GM23338 (cell line): ENCODE measurements at regions not wholly inside any gene's neighbourhood (a gene's known extent, or its start where the extent isn't known, plus 50 kb on each side); places are given as distances from the start of the nearest gene placed in this dataset.

Source experiments
- ATAC-seq: fragments of 200-7000 bp; cut with Tn5 transposase; 3 replicates; pipeline ENCODE4 v1.9.1; 2020
- DNase-seq: peaks from one replicate; pipeline ENCODE4 v3.0.0-alpha.2; 2015; ENCODE audit warnings: low spot score
- H2AFZ ChIP-seq: fragments of 200-600 bp; sonication (generic); 2 replicates; pipeline ENCODE4 v1.8.0; 2016; ENCODE audit warnings: antibody characterized with exemption, mild to moderate bottlenecking, moderate library complexity
- H3F3A ChIP-seq: fragments of 200-600 bp; sonication (generic); replicated peaks from 2 replicates; pipeline ENCODE4 v1.8.0; 2017; ENCODE audit warnings: antibody characterized with exemption, mixed run types, low read depth
- H3K27ac ChIP-seq: fragments of 200-600 bp; sonication (generic); 2 replicates; pipeline ENCODE4 v1.6.1; 2016; ENCODE audit warnings: low read depth
- H3K27me3 ChIP-seq: fragments of 200-600 bp; sonication (generic); 2 replicates; pipeline ENCODE4 v1.8.0; 2016; ENCODE audit warnings: mild to moderate bottlenecking, mixed run types, moderate library complexity; ENCODE audit not compliant: insufficient read depth
- H3K36me3 ChIP-seq: fragments of 200-600 bp; sonication (generic); 2 replicates; pipeline ENCODE4 v1.8.0; 2016; ENCODE audit warnings: mild to moderate bottlenecking; ENCODE audit not compliant: insufficient read depth
- H3K4me1 ChIP-seq: fragments of 200-600 bp; sonication (generic); 2 replicates; pipeline ENCODE4 v1.8.0; 2016; ENCODE audit warnings: mild to moderate bottlenecking, moderate library complexity; ENCODE audit not compliant: insufficient read depth
- H3K4me2 ChIP-seq: fragments of 200-600 bp; sonication (generic); 2 replicates; pipeline ENCODE4 v1.7.1; 2017; ENCODE audit warnings: mixed run types
- H3K4me3 ChIP-seq: fragments of 200-600 bp; sonication (generic); 2 replicates; pipeline ENCODE4 v1.6.1; 2016; ENCODE audit warnings: mixed run types
- H3K79me2 ChIP-seq: fragments of 200-600 bp; sonication (generic); replicated peaks from 2 replicates; pipeline ENCODE4 v1.8.0; 2017; ENCODE audit warnings: mild to moderate bottlenecking; ENCODE audit not compliant: insufficient read depth
- H3K9me2 ChIP-seq: fragments of 200-600 bp; sonication (generic); 2 replicates; pipeline ENCODE4 v1.8.0; 2017; ENCODE audit not compliant: insufficient read depth
- H4K20me1 ChIP-seq: fragments of 200-600 bp; sonication (generic); replicated peaks from 2 replicates; pipeline ENCODE4 v1.8.0; 2017; ENCODE audit warnings: mild to moderate bottlenecking; ENCODE audit not compliant: insufficient read depth
- H3K27ac Mint-ChIP-seq: 2 replicates; pipeline ENCODE4 v1.8.0; 2020; ENCODE audit warnings: inconsistent platforms, mild to moderate bottlenecking, moderate library complexity, mixed read lengths
- H3K27me3 Mint-ChIP-seq: 3 replicates; pipeline ENCODE4 v1.8.0; 2022; ENCODE audit warnings: low read depth, mild to moderate bottlenecking, moderate library complexity, mixed read lengths, inconsistent platforms; ENCODE audit not compliant: insufficient read depth, poor library complexity
- H3K36me3 Mint-ChIP-seq: 3 replicates; pipeline ENCODE4 v1.8.0; 2021; ENCODE audit warnings: low read depth, mild to moderate bottlenecking, inconsistent platforms, moderate library complexity, mixed read lengths
- H3K4me1 Mint-ChIP-seq: 3 replicates; pipeline ENCODE4 v1.8.0; 2020; ENCODE audit warnings: mild to moderate bottlenecking, inconsistent platforms, mixed read lengths
- H3K4me3 Mint-ChIP-seq: 3 replicates; pipeline ENCODE4 v1.8.0; 2021; ENCODE audit warnings: moderate library complexity, mild to moderate bottlenecking, inconsistent platforms, mixed read lengths
- H3K9me3 Mint-ChIP-seq: 3 replicates; pipeline ENCODE4 v1.8.0; 2020; ENCODE audit warnings: moderate library complexity, mild to moderate bottlenecking, inconsistent platforms, mixed read lengths
- CREB1 ChIP-seq: fragments of 250-450 bp; sonication (Bioruptor Pico); IDR thresholded peaks from 2 replicates; pipeline ENCODE4 v1.5.0; 2020; ENCODE audit warnings: low read depth, mild to moderate bottlenecking, moderate library complexity
- EZH2 ChIP-seq: fragments of 200-600 bp; sonication (generic); IDR thresholded peaks from one replicate; pipeline ENCODE4 v1.8.0; 2017; ENCODE audit warnings: antibody characterized with exemption, mild to moderate bottlenecking, low read depth; ENCODE audit not compliant: unreplicated experiment
- EZH2phosphoT487 ChIP-seq: fragments of 200-600 bp; sonication (generic); IDR thresholded peaks from one replicate; pipeline ENCODE4 v1.8.1; 2018; ENCODE audit warnings: antibody characterized with exemption; ENCODE audit not compliant: unreplicated experiment
- JUNB ChIP-seq: IDR thresholded peaks from one replicate; pipeline ENCODE4 v1.6.1; 2016; ENCODE audit warnings: antibody characterized with exemption; ENCODE audit not compliant: unreplicated experiment
- NANOG ChIP-seq: IDR thresholded peaks from 2 replicates; pipeline ENCODE4 v1.6.1; 2016; ENCODE audit warnings: antibody characterized with exemption, borderline replicate concordance
- POLR2AphosphoS5 ChIP-seq: IDR thresholded peaks from 2 replicates; pipeline ENCODE4 v1.6.1; 2016; ENCODE audit warnings: antibody characterized with exemption, low read depth
- REST ChIP-seq: IDR thresholded peaks from one replicate; pipeline ENCODE4 v1.6.1; 2018; ENCODE audit warnings: antibody characterized with exemption; ENCODE audit not compliant: unreplicated experiment
- STAT1 ChIP-seq: IDR thresholded peaks from one replicate; pipeline ENCODE4 v1.6.1; 2016; ENCODE audit warnings: antibody characterized with exemption; ENCODE audit not compliant: unreplicated experiment
- ZNF114 ChIP-seq: fragments of 250-450 bp; sonication (Bioruptor Pico); IDR thresholded peaks from 2 replicates; pipeline ENCODE4 v1.5.0; 2020; ENCODE audit warnings: mild to moderate bottlenecking, moderate library complexity
- ZNF331 ChIP-seq: fragments of 250-450 bp; sonication (Bioruptor Pico); IDR thresholded peaks from 2 replicates; pipeline ENCODE4 v1.5.0; 2020; ENCODE audit warnings: low read depth, mild to moderate bottlenecking, moderate library complexity
- TF ChIP-seq, protein P1 (sequence below): IDR thresholded peaks from 2 replicates; pipeline ENCODE4 v1.6.1; 2016; ENCODE audit warnings: antibody characterized with exemption
- TF ChIP-seq, protein P2 (sequence below), 2 experiments: fragments of 200-600 bp in 1 of 2; sonication (generic) in 1 of 2; conservative IDR thresholded peaks; 2 replicates each; pipeline versions ENCODE4 v1.5.1 to v1.6.1; 2016 to 2017; ENCODE audit warnings: antibody characterized with exemption in 2 of 2, low read depth in 2 of 2, mild to moderate bottlenecking in 2 of 2, moderate library complexity in 1 of 2

- Histone ChIP-seq H3K79me2 (no peaks in the 10 kb centered on the region), H3K9me2 (no peaks in the 10 kb centered on the region), H3K36me3 (no peaks in the 10 kb centered on the region), H3F3A (no peaks in the 10 kb centered on the region), H2AFZ (no peak overlapping the region), H4K20me1 (no peaks in the 10 kb centered on the region), H3K27ac (no peak overlapping the region), H3K4me3 (no peak overlapping the region), H3K4me1 (no peaks in the 10 kb centered on the region), H3K27me3 (no peaks in the 10 kb centered on the region), H3K4me2 (no peak overlapping the region)
- TF ChIP-seq, protein P1, sequence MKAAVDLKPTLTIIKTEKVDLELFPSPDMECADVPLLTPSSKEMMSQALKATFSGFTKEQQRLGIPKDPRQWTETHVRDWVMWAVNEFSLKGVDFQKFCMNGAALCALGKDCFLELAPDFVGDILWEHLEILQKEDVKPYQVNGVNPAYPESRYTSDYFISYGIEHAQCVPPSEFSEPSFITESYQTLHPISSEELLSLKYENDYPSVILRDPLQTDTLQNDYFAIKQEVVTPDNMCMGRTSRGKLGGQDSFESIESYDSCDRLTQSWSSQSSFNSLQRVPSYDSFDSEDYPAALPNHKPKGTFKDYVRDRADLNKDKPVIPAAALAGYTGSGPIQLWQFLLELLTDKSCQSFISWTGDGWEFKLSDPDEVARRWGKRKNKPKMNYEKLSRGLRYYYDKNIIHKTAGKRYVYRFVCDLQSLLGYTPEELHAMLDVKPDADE, result no peak
- TF ChIP-seq STAT1, result no peak
- no peak for TF ChIP-seq EZH2
- no peak for TF ChIP-seq EZH2phosphoT487
- no peak for TF ChIP-seq ZNF114 (CRISPR knock-in tag)
- no peak for TF ChIP-seq JUNB
- TF ChIP-seq REST, result no peak
- TF ChIP-seq NANOG, result no peak
- no peak for TF ChIP-seq ZNF331 (CRISPR knock-in tag)
- TF ChIP-seq CREB1 (CRISPR knock-in tag), result no peak
- H3K27ac Mint-ChIP-seq, result no peak overlapping the region
- H3K4me3 Mint-ChIP-seq, result no peak overlapping the region
- DNase-seq, result no peak
- H3K36me3 Mint-ChIP-seq, result 0 out of 3 replicates have a peak, but pooled peaks cover 2% of the 10 kb centered on the region
- peaks cover 6% of the 10 kb centered on the region; the same call in 2 of the 3 replicates for H3K9me3 Mint-ChIP-seq
- H3K27me3 Mint-ChIP-seq, result peaks cover 2% of the 10 kb centered on the region
- no peak for ATAC-seq
- H3K4me1 Mint-ChIP-seq, result no peaks in the 10 kb centered on the region
These were observed 332.6 kb downstream of the FGF13 start for GRCh38 chrX:138378876-138379275.

- Mint-ChIP-seq H3K4me3 (no peak overlapping the region), H3K27me3 (peaks cover 3% of the 10 kb centered on the region), H3K9me3 (no peaks in the 10 kb centered on the region), H3K4me1 (no peaks in the 10 kb centered on the region), H3K27ac (no peak overlapping the region), H3K36me3 (no peaks in the 10 kb centered on the region)
- Histone ChIP-seq H3K79me2 (no peaks in the 10 kb centered on the region), H2AFZ (no peak overlapping the region), H3F3A (no peaks in the 10 kb centered on the region), H3K27me3 (no peaks in the 10 kb centered on the region), H3K9me2 (no peaks in the 10 kb centered on the region), H3K27ac (no peak overlapping the region), H3K4me2 (no peak overlapping the region), H4K20me1 (no peaks in the 10 kb centered on the region), H3K36me3 (no peaks in the 10 kb centered on the region), H3K4me3 (no peak overlapping the region), H3K4me1 (no peaks in the 10 kb centered on the region)
- DNase-seq, result no peak
- ATAC-seq, result no peak
- TF ChIP-seq ZNF331 (CRISPR knock-in tag) (no peak), POLR2AphosphoS5 (no peak)
- TF ChIP-seq, protein P2, sequence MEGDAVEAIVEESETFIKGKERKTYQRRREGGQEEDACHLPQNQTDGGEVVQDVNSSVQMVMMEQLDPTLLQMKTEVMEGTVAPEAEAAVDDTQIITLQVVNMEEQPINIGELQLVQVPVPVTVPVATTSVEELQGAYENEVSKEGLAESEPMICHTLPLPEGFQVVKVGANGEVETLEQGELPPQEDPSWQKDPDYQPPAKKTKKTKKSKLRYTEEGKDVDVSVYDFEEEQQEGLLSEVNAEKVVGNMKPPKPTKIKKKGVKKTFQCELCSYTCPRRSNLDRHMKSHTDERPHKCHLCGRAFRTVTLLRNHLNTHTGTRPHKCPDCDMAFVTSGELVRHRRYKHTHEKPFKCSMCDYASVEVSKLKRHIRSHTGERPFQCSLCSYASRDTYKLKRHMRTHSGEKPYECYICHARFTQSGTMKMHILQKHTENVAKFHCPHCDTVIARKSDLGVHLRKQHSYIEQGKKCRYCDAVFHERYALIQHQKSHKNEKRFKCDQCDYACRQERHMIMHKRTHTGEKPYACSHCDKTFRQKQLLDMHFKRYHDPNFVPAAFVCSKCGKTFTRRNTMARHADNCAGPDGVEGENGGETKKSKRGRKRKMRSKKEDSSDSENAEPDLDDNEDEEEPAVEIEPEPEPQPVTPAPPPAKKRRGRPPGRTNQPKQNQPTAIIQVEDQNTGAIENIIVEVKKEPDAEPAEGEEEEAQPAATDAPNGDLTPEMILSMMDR (conservative IDR thresholded peaks at IDR 0.05; ENCODE audit: low read depth in 2 of 2), result no peak
These were observed 303.4 kb downstream of the FGF13 start for GRCh38 chrX:138408101-138408500.
